Nephron (organoid): ENCODE measurements at regions not wholly inside any gene's neighbourhood (a gene's known extent, or its start where the extent isn't known, plus 50 kb on each side); places are given as distances from the start of the nearest gene placed in this dataset.

Experiments
- H3K27ac Mint-ChIP-seq, 3 experiments: 2 replicates each; pipeline ENCODE4 v1.8.0; 2020; ENCODE audit warnings: mixed read lengths in 3 of 3, mild to moderate bottlenecking in 2 of 3, moderate library complexity in 1 of 3
- H3K27me3 Mint-ChIP-seq: 2 replicates; pipeline ENCODE4 v1.8.0; 2021; ENCODE audit warnings: low read depth, mild to moderate bottlenecking, moderate library complexity, mixed read lengths
- H3K36me3 Mint-ChIP-seq: 2 replicates; pipeline ENCODE4 v1.8.0; 2020; ENCODE audit warnings: low read depth, mixed read lengths
- H3K4me1 Mint-ChIP-seq: 2 replicates; pipeline ENCODE4 v1.8.0; 2020; ENCODE audit warnings: mixed read lengths
- H3K4me3 Mint-ChIP-seq, 3 experiments: 2 replicates each; pipeline ENCODE4 v1.8.0; 2020; ENCODE audit warnings: mild to moderate bottlenecking in 3 of 3, mixed read lengths in 3 of 3, moderate library complexity in 2 of 3
- H3K9me3 Mint-ChIP-seq: 2 replicates; pipeline ENCODE4 v1.8.0; 2020; ENCODE audit warnings: mixed read lengths
- CTCF ChIP-seq, 3 experiments: fragments of 200-600 bp; sonication (generic); IDR thresholded peaks; one replicate each; pipeline ENCODE4 v1.5.0; 2021; ENCODE audit warnings: antibody characterized with exemption in 3 of 3; ENCODE audit not compliant: unreplicated experiment in 3 of 3

DNA sequence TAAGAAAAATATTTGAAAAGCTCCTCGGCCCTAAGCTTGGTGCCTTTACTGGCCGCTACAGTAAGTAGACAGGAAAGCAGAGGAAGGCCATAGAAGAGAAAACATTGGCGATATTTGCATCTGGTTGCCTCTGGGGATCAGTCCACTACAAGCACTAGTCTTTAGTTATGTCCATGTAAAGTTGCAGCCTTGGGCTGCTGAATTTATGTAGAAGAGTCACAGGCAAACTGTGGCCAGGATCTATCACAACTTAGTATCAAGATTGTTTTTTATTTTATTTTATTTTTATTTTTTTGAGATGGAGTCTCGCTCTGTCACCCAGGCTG lies 228.7 kb upstream of the CAMK1G start:
- Mint-ChIP-seq H3K4me1 (peaks cover 30% of the 10 kb centered on the region), H3K27ac (peak overlapping the region; percentile 53 to 81 (median 66)), H3K36me3 (no peaks in the 10 kb centered on the region), H3K9me3 (no peaks in the 10 kb centered on the region), H3K4me3 (no peak overlapping the region), H3K27me3 (peaks cover 16% of the 10 kb centered on the region)
- TF ChIP-seq CTCF (IDR thresholded peaks at IDR 0.05; ENCODE audit: unreplicated experiment in 3 of 3), result no peak

- H3K27ac Mint-ChIP-seq, result peak overlapping the region in 1 of 3 experiments; percentile 92
- H3K4me3 Mint-ChIP-seq, result no peak overlapping the region
- no peaks in the 10 kb centered on the region for H3K9me3 Mint-ChIP-seq
- H3K36me3 Mint-ChIP-seq, result no peaks in the 10 kb centered on the region
- H3K27me3 Mint-ChIP-seq, result peaks cover 17% of the 10 kb centered on the region
- peaks cover 24% of the 10 kb centered on the region for H3K4me1 Mint-ChIP-seq
- no peak for TF ChIP-seq CTCF (IDR thresholded peaks at IDR 0.05; ENCODE audit: unreplicated experiment in 3 of 3)
Measured at GRCh38 chr1:209355415-209355814, 228.1 kb upstream of the CAMK1G start.

DNA sequence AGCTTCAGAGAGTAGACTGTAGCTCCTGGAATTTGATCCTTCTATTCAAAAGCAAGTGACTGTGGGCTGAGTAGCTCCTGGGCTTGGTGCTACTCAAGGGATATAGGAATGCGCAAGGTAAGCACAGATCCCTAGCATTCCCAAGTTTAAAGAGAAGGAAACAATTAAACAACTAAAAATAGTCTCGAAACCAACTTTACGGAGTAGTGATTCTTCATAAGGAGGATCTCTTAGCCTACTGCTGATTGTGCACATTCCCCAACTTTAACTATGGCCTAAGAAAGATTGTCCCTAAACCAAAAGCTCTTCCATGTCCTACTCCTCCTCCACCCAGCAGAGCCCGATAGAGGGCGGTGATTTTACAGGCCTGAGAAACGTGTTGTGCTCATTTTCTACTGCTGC lies 226.5 kb upstream of the CAMK1G start:
- H3K27me3 Mint-ChIP-seq, result peaks cover 21% of the 10 kb centered on the region
- peak overlapping the region; percentile 11 to 92 (median 47) for H3K27ac Mint-ChIP-seq
- H3K9me3 Mint-ChIP-seq, result no peaks in the 10 kb centered on the region
- peaks cover 16% of the 10 kb centered on the region for H3K4me1 Mint-ChIP-seq
- no peak for TF ChIP-seq CTCF (IDR thresholded peaks at IDR 0.05; ENCODE audit: unreplicated experiment in 3 of 3)
- H3K36me3 Mint-ChIP-seq, result no peaks in the 10 kb centered on the region
- no peak overlapping the region for H3K4me3 Mint-ChIP-seq

- no peak overlapping the region for H3K4me3 Mint-ChIP-seq
- no peak overlapping the region for H3K27ac Mint-ChIP-seq
- H3K36me3 Mint-ChIP-seq, result no peaks in the 10 kb centered on the region
- peaks cover 10% of the 10 kb centered on the region for H3K4me1 Mint-ChIP-seq
- TF ChIP-seq CTCF (IDR thresholded peaks at IDR 0.05; ENCODE audit: unreplicated experiment in 3 of 3), result no peak
- H3K27me3 Mint-ChIP-seq, result peaks cover 14% of the 10 kb centered on the region
- H3K9me3 Mint-ChIP-seq, result peaks cover 7% of the 10 kb centered on the region
Measured at GRCh38 chr1:209363112-209363511, 220.4 kb upstream of the CAMK1G start.

GRCh38 chr1:209364716-209365115 lies 218.8 kb upstream of the CAMK1G start:
- Mint-ChIP-seq H3K4me1 (peaks cover 21% of the 10 kb centered on the region), H3K9me3 (peaks cover 7% of the 10 kb centered on the region), H3K36me3 (no peaks in the 10 kb centered on the region), H3K4me3 (no peak overlapping the region), H3K27me3 (peaks cover 14% of the 10 kb centered on the region), H3K27ac (no peak overlapping the region)
- no peak for TF ChIP-seq CTCF (IDR thresholded peaks at IDR 0.05; ENCODE audit: unreplicated experiment in 3 of 3)

GRCh38 chr1:209367061-209367772 lies 216.3 kb upstream of the CAMK1G start:
- peaks cover 4% of the 10 kb centered on the region for H3K27me3 Mint-ChIP-seq
- TF ChIP-seq CTCF (IDR thresholded peaks at IDR 0.05; ENCODE audit: unreplicated experiment in 3 of 3), result no peak
- H3K36me3 Mint-ChIP-seq, result no peaks in the 10 kb centered on the region
- peak overlapping the region in 2 of 3 experiments; percentile 3 to 32 for H3K27ac Mint-ChIP-seq
- no peak overlapping the region for H3K4me3 Mint-ChIP-seq
- H3K9me3 Mint-ChIP-seq, result peaks cover 7% of the 10 kb centered on the region
- H3K4me1 Mint-ChIP-seq, result peaks cover 21% of the 10 kb centered on the region
